ENCODE measurements at regions not wholly inside any gene's neighbourhood (a gene's known extent, or its start where the extent isn't known, plus 50 kb on each side); places are given as distances from the start of the nearest gene placed in this dataset.
"Not testable (repeated sequence)": the region's sequence is repeated elsewhere in the genome, so short reads cannot be mapped to it uniquely, and the experiment has no call there.

GRCh38 chr15:75792236-75792635 lies 51.0 kb upstream of the UBE2Q2 start:
- H3K36me3 Mint-ChIP-seq; DNase-seq; H3K9me3 Mint-ChIP-seq; H3K27ac Mint-ChIP-seq; H3K9me3 ChIP-seq (ENCODE audit: control insufficient read depth in 2 of 2, low read length in 2 of 2); H3K27me3 ChIP-seq (ENCODE audit: control insufficient read depth, insufficient read depth, low read length); ATAC-seq (ENCODE audit: low read depth in 2 of 2); H3K27ac ChIP-seq (ENCODE audit: insufficient read depth, low read length, poor library complexity, severe bottlenecking); H3K36me3 ChIP-seq (ENCODE audit: control insufficient read depth, insufficient read depth, low read length); H3K4me3 ChIP-seq (ENCODE audit: low read depth, low read length); H3K4me3 Mint-ChIP-seq; H3K4me1 ChIP-seq (ENCODE audit: control insufficient read depth, insufficient read depth, low read length, poor library complexity, severe bottlenecking); H3K4me1 Mint-ChIP-seq: not testable (repeated sequence)
- H3K27me3 Mint-ChIP-seq, result peaks cover 15% of the 10 kb centered on the region

DNA sequence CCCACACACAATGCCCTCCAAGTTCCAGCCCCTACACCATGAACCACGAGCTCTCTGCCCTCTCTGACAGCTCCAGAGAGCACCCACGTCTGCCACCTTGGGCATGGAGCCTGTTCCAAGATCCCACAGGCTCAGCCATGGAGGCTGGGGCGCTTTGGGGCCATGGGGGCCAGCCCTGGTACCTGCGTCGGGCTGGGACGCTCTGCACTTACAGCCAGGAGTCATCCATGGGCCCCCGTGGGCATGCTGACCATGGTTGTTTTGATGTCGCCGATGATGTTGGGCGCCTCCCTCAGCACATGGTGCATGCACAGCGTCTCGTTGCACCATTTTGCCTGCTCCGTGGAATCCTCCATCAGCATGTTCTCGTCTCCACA lies 51.9 kb upstream of the UBE2Q2 start:
- Mint-ChIP-seq H3K9me3 (no peaks in the 10 kb centered on the region), H3K36me3 (no peaks in the 10 kb centered on the region), H3K27ac (no peak overlapping the region), H3K27me3 (peaks cover 15% of the 10 kb centered on the region), H3K4me3 (no peak overlapping the region), H3K4me1 (no peaks in the 10 kb centered on the region)
- H3K9me3 ChIP-seq (ENCODE audit: control insufficient read depth in 2 of 2, low read length in 2 of 2), result no peaks in the 10 kb centered on the region
- no peak for ATAC-seq (ENCODE audit: low read depth in 2 of 2)
- no peak for DNase-seq
- no peak overlapping the region for H3K4me3 ChIP-seq (ENCODE audit: low read depth, low read length)
- no peak overlapping the region for H3K27ac ChIP-seq (ENCODE audit: insufficient read depth, low read length, poor library complexity, severe bottlenecking)
- H3K27me3 ChIP-seq (ENCODE audit: control insufficient read depth, insufficient read depth, low read length), result no peaks in the 10 kb centered on the region
- H3K4me1 ChIP-seq (ENCODE audit: control insufficient read depth, insufficient read depth, low read length, poor library complexity, severe bottlenecking), result no peaks in the 10 kb centered on the region
- H3K36me3 ChIP-seq (ENCODE audit: control insufficient read depth, insufficient read depth, low read length), result no peaks in the 10 kb centered on the region

DNA sequence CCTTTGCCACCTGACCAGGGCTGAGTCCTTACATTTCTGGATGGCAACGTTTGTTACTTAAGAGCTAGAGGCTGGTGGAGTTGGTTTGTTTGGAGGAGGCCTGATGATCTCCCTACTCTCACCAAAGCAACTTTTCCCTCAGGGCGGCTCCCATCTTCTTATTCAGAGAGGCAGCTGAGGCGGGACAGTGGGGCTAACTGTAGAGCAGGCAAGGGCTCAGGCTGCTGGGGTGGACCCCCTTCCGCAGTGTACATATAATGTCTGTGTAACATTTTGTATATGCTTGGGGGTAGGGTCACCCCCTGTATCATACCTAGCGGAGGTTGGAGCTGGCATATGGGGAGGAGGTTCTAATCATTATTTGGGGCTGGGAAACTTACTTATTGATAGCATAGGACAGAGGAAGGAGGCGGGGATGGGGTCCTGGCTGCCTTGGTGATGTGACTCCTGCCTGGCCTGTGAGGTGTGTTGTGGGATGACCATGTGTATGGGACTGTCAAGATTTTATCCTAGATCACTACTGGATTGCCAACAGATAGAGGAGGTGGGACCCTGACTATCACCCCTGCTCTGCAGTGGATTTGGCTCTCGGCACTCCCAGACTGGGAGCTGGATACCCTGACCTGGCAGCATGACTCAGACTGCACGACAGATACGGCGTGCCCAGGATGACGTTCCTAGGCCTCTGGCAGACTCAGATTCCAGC lies 52.5 kb upstream of the UBE2Q2 start:
- Histone ChIP-seq H3K4me1 (ENCODE audit: control insufficient read depth, insufficient read depth, low read length, poor library complexity, severe bottlenecking) (no peaks in the 10 kb centered on the region), H3K4me3 (ENCODE audit: low read depth, low read length) (no peak overlapping the region), H3K27ac (ENCODE audit: insufficient read depth, low read length, poor library complexity, severe bottlenecking) (no peak overlapping the region), H3K9me3 (ENCODE audit: control insufficient read depth in 2 of 2, low read length in 2 of 2) (no peaks in the 10 kb centered on the region), H3K36me3 (ENCODE audit: control insufficient read depth, insufficient read depth, low read length) (no peaks in the 10 kb centered on the region), H3K27me3 (ENCODE audit: control insufficient read depth, insufficient read depth, low read length) (no peaks in the 10 kb centered on the region)
- ATAC-seq (ENCODE audit: low read depth in 2 of 2), result no peak
- H3K27ac Mint-ChIP-seq, result no peak overlapping the region
- no peak overlapping the region for H3K4me3 Mint-ChIP-seq
- DNase-seq, result no peak
- H3K27me3 Mint-ChIP-seq, result peaks cover 19% of the 10 kb centered on the region
- H3K4me1 Mint-ChIP-seq, result no peaks in the 10 kb centered on the region
- H3K9me3 Mint-ChIP-seq, result no peaks in the 10 kb centered on the region
- no peaks in the 10 kb centered on the region for H3K36me3 Mint-ChIP-seq

DNA sequence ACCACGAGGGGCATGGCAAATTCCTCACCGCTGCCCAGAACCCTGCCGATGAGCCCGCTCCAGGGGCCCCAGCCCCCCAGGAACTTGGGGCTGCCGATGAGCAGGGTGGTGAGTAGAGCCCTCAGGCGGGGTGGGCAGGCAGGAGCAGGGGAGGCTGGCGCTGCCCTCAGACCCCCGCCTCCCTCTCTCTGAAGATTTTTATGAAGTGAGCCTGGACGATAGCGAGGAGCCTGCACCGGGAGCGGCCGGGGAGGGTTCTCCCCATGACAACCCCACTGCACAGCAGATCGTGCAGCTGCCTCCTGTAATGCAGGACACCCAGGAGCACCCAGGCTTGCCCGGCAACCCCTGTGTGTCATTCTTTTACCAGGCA lies 56.7 kb upstream of the UBE2Q2 start:
- no peak for ATAC-seq (ENCODE audit: low read depth in 2 of 2)
- no peaks in the 10 kb centered on the region for H3K4me1 ChIP-seq (ENCODE audit: control insufficient read depth, insufficient read depth, low read length, poor library complexity, severe bottlenecking)
- Mint-ChIP-seq H3K4me1 (no peaks in the 10 kb centered on the region), H3K27ac (no peak overlapping the region), H3K27me3 (peaks cover 25% of the 10 kb centered on the region), H3K36me3 (no peaks in the 10 kb centered on the region), H3K9me3 (peaks cover 0 to 2% (median 0%) of the 10 kb centered on the region in 7 donors), H3K4me3 (no peak overlapping the region)
- H3K27me3 ChIP-seq (ENCODE audit: control insufficient read depth, insufficient read depth, low read length), result no peaks in the 10 kb centered on the region
- H3K36me3 ChIP-seq (ENCODE audit: control insufficient read depth, insufficient read depth, low read length), result no peaks in the 10 kb centered on the region
- no peak for DNase-seq
- no peak overlapping the region for H3K4me3 ChIP-seq (ENCODE audit: low read depth, low read length)
- no peak overlapping the region for H3K27ac ChIP-seq (ENCODE audit: insufficient read depth, low read length, poor library complexity, severe bottlenecking)
- H3K9me3 ChIP-seq (ENCODE audit: control insufficient read depth in 2 of 2, low read length in 2 of 2), result no peaks in the 10 kb centered on the region

- DNase-seq (no peak), ATAC-seq (ENCODE audit: low read depth in 2 of 2) (no peak)
- H3K27ac Mint-ChIP-seq, result peak overlapping the region in 1 of 3 donors; percentile 85
- no peaks in the 10 kb centered on the region for H3K4me1 Mint-ChIP-seq
- H3K4me3 Mint-ChIP-seq, result no peak overlapping the region
- Histone ChIP-seq H3K36me3 (ENCODE audit: control insufficient read depth, insufficient read depth, low read length) (no peaks in the 10 kb centered on the region), H3K9me3 (ENCODE audit: control insufficient read depth in 2 of 2, low read length in 2 of 2) (no peaks in the 10 kb centered on the region), H3K27me3 (ENCODE audit: control insufficient read depth, insufficient read depth, low read length) (no peaks in the 10 kb centered on the region), H3K27ac (ENCODE audit: insufficient read depth, low read length, poor library complexity, severe bottlenecking) (no peak overlapping the region), H3K4me3 (ENCODE audit: low read depth, low read length) (no peak overlapping the region), H3K4me1 (ENCODE audit: control insufficient read depth, insufficient read depth, low read length, poor library complexity, severe bottlenecking) (no peaks in the 10 kb centered on the region)
- peaks cover 0 to 2% (median 0%) of the 10 kb centered on the region in 7 donors for H3K9me3 Mint-ChIP-seq
- H3K27me3 Mint-ChIP-seq, result peaks cover 30% of the 10 kb centered on the region
- no peaks in the 10 kb centered on the region for H3K36me3 Mint-ChIP-seq
These were observed 57.3 kb upstream of the UBE2Q2 start for GRCh38 chr15:75785771-75786574.

DNA sequence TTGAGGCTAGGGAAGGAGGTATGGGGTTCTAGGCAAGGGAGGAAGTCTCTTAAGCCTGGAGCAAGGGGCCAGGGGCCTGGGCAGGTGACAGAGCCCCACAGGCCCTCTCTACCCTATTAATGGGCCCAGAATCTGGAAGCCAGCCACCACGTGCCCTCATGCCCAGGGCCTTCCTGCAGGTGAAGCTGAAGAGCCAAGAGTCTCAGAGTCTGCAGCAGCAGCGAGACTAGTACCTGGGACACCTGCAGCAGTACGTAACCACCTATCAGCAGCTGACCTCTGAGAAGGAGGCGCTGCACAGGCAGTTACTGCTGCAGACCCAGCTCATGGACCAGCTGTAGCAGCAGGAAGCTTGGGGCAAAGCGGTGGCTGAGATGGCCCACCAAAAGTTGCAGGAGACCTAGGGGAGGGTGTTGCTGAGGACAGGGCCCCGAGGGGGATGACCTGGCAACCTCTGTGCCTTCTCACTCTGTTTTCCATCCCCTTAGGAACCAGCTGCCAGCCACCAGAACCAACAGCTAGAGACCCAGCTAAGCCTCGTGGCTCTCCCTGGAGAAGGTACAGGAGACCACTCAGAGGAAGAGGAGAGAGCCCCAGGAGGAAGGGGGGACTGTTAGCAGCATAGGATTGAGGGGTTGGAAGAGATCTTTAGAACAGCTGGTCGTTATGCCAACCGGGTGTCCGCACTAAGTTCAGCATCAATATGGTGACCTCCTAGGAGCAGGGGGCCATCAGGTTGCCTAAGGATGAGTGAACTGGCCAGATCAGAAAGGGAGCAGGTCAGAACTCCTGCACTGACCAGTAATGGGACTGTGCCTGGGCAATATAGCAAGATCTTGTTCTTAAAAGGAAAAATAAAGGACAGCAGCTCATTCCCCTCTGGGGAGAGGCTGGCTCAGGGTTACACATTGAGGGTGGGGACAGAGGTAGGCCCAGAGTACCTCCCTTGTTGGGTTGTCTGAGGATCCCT lies 58.5 kb upstream of the UBE2Q2 start:
- not testable (repeated sequence) for DNase-seq; H3K36me3 ChIP-seq (ENCODE audit: control insufficient read depth, insufficient read depth, low read length); H3K27ac ChIP-seq (ENCODE audit: insufficient read depth, low read length, poor library complexity, severe bottlenecking); H3K4me1 Mint-ChIP-seq; H3K9me3 Mint-ChIP-seq; H3K4me1 ChIP-seq (ENCODE audit: control insufficient read depth, insufficient read depth, low read length, poor library complexity, severe bottlenecking); ATAC-seq (ENCODE audit: low read depth in 2 of 2); H3K36me3 Mint-ChIP-seq; H3K9me3 ChIP-seq (ENCODE audit: control insufficient read depth in 2 of 2, low read length in 2 of 2); H3K4me3 ChIP-seq (ENCODE audit: low read depth, low read length); H3K27me3 ChIP-seq (ENCODE audit: control insufficient read depth, insufficient read depth, low read length); H3K4me3 Mint-ChIP-seq
- peak overlapping the region in 1 of 3 donors; percentile 85 for H3K27ac Mint-ChIP-seq
- H3K27me3 Mint-ChIP-seq, result peaks cover 32% of the 10 kb centered on the region

- not testable (repeated sequence) for ATAC-seq (ENCODE audit: low read depth in 2 of 2); H3K4me1 Mint-ChIP-seq; H3K9me3 Mint-ChIP-seq; H3K36me3 Mint-ChIP-seq; H3K4me3 ChIP-seq (ENCODE audit: low read depth, low read length); H3K36me3 ChIP-seq (ENCODE audit: control insufficient read depth, insufficient read depth, low read length); H3K4me3 Mint-ChIP-seq; H3K9me3 ChIP-seq (ENCODE audit: control insufficient read depth in 2 of 2, low read length in 2 of 2); H3K27me3 ChIP-seq (ENCODE audit: control insufficient read depth, insufficient read depth, low read length); DNase-seq; H3K27ac Mint-ChIP-seq; H3K27ac ChIP-seq (ENCODE audit: insufficient read depth, low read length, poor library complexity, severe bottlenecking); H3K4me1 ChIP-seq (ENCODE audit: control insufficient read depth, insufficient read depth, low read length, poor library complexity, severe bottlenecking)
- peaks cover 38% of the 10 kb centered on the region for H3K27me3 Mint-ChIP-seq
These were observed 59.7 kb upstream of the UBE2Q2 start for GRCh38 chr15:75783566-75783965.

All from CD4-positive, CD25-positive, alpha-beta regulatory T cell (primary cell).